Sigmoid colon (tissue), 4 donors: ENCODE measurements at regions not wholly inside any gene's neighbourhood (a gene's known extent, or its start where the extent isn't known, plus 50 kb on each side); places are given as distances from the start of the nearest gene placed in this dataset.

Source experiments
- POLR2A ChIP-seq, 2 donors: fragments of 450-650 bp; IDR thresholded peaks; one replicate each; pipeline ENCODE4 v1.6.1; 2016; ENCODE audit warnings: antibody characterized with exemption in 2 of 2, mild to moderate bottlenecking in 2 of 2, moderate library complexity in 2 of 2
- POLR2AphosphoS5 ChIP-seq, 4 donors: sonication (generic); formaldehyde crosslinking; IDR thresholded peaks; one replicate each; pipeline ENCODE4 v1.6.1; 2017; ENCODE audit warnings: antibody characterized with exemption in 4 of 4
- TF ChIP-seq, protein P1 (sequence below), 4 experiments: fragments of 450-650 bp in 3 of 4; fragments of 200-600 bp in 1 of 4; IDR thresholded peaks; one replicate each; pipeline ENCODE4 v1.5.1; 2016 to 2019; ENCODE audit warnings: antibody characterized with exemption in 4 of 4, mild to moderate bottlenecking in 3 of 4, moderate library complexity in 2 of 4

- TF ChIP-seq, protein P1, sequence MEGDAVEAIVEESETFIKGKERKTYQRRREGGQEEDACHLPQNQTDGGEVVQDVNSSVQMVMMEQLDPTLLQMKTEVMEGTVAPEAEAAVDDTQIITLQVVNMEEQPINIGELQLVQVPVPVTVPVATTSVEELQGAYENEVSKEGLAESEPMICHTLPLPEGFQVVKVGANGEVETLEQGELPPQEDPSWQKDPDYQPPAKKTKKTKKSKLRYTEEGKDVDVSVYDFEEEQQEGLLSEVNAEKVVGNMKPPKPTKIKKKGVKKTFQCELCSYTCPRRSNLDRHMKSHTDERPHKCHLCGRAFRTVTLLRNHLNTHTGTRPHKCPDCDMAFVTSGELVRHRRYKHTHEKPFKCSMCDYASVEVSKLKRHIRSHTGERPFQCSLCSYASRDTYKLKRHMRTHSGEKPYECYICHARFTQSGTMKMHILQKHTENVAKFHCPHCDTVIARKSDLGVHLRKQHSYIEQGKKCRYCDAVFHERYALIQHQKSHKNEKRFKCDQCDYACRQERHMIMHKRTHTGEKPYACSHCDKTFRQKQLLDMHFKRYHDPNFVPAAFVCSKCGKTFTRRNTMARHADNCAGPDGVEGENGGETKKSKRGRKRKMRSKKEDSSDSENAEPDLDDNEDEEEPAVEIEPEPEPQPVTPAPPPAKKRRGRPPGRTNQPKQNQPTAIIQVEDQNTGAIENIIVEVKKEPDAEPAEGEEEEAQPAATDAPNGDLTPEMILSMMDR (IDR thresholded peaks at IDR 0.05), result no peak
- TF ChIP-seq POLR2A (IDR thresholded peaks at IDR 0.05) (no peak), POLR2AphosphoS5 (IDR thresholded peaks at IDR 0.05) (no peak)
These were observed 233.1 kb upstream of the MEX3C start for GRCh38 chr18:51430538-51430937.
